Stomach (tissue), 8 donors: ENCODE measurements at regions not wholly inside any gene's neighbourhood (a gene's known extent, or its start where the extent isn't known, plus 50 kb on each side); places are given as distances from the start of the nearest gene placed in this dataset.
"Not testable (repeated sequence)": the region's sequence is repeated elsewhere in the genome, so short reads cannot be mapped to it uniquely, and the experiment has no call there.

ENCODE experiments used
- DNase-seq, 2 donors: peaks; one replicate each; pipeline versions ENCODE4 v3.0.0 to v3.0.0-alpha.2; 2013 to 2019
- H3K27ac ChIP-seq, 5 donors: fragments of 200-600 bp in 4 of 5; sonication (generic) in 4 of 5; one replicate each; pipeline ENCODE4 v1.5.1; 2013 to 2019; ENCODE audit warnings: mild to moderate bottlenecking in 1 of 5, moderate library complexity in 1 of 5
- H3K27me3 ChIP-seq, 3 donors: fragments of 200-600 bp; sonication (generic); one replicate each; pipeline ENCODE4 v1.5.1; 2017 to 2019; ENCODE audit warnings: mixed run types in 1 of 3
- H3K36me3 ChIP-seq, 4 donors: fragments of 200-600 bp; sonication (generic); 1 replicate in 3 of 4; 2 replicates in 1 of 4; pipeline ENCODE4 v1.5.1; 2016 to 2019
- H3K4me1 ChIP-seq, 4 donors: fragments of 200-600 bp; sonication (generic); one replicate each; pipeline ENCODE4 v1.5.1; 2016 to 2019
- H3K4me3 ChIP-seq, 4 donors: fragments of 200-600 bp; sonication (generic) in 3 of 4; one replicate each; pipeline ENCODE4 v1.5.1; 2016 to 2019; ENCODE audit warnings: mild to moderate bottlenecking in 1 of 4
- H3K9me3 ChIP-seq, 4 donors: fragments of 200-600 bp; sonication (generic); one replicate each; pipeline ENCODE4 v1.5.1; 2016 to 2019
- CTCF ChIP-seq, 7 experiments: fragments of 450-650 bp in 4 of 7; fragments of 200-600 bp in 3 of 7; sonication (generic) in 3 of 7; IDR thresholded peaks; one replicate each; pipeline ENCODE4 v1.5.1; 2016 to 2019; ENCODE audit warnings: antibody characterized with exemption in 7 of 7, control low read depth in 2 of 7, mild to moderate bottlenecking in 1 of 7
- EP300 ChIP-seq: sonication (generic); formaldehyde crosslinking; IDR thresholded peaks from one replicate; pipeline ENCODE4 v1.6.1; 2017; ENCODE audit warnings: antibody characterized with exemption
- POLR2A ChIP-seq, 4 donors: fragments of 450-650 bp; IDR thresholded peaks; one replicate each; pipeline ENCODE4 v1.6.1; 2016; ENCODE audit warnings: antibody characterized with exemption in 4 of 4, control low read depth in 2 of 4, mild to moderate bottlenecking in 1 of 4, moderate library complexity in 1 of 4
- POLR2AphosphoS5 ChIP-seq, 3 donors: sonication (generic); formaldehyde crosslinking; IDR thresholded peaks; one replicate each; pipeline ENCODE4 v1.6.1; 2016; ENCODE audit warnings: antibody characterized with exemption in 3 of 3
- WGBS, 5 donors: extraction: QIAGEN DNeasy Blood & Tissue Kit in 3 of 5; methylation state at CpG; one replicate each; pipeline versions ENCODE4 v1.1.5 to v1.1.7; 2013 to 2018; 5-methylcytosine and 5-hydroxymethylcytosine counted together
- intact Hi-C: fragments of 100-400 bp; cut with DNase I; formaldehyde crosslinking; loops from one replicate; pipeline ENCODE4 v1.15.1; 2023; ENCODE audit warnings: low total_unique reads
- donor health status: healthy with polysubstance abuse.
- donor health status: Bipolar disorder and iron deficiency.
- donor health status: healthy.

GRCh38 chr2:61647044-61647443, 108.9 kb upstream of the XPO1 start:
- 78 to 88% (median 80%) methylated on average over 5 of the region's 5 CpGs for WGBS, 5 donors
- intact Hi-C loops, result no loop called here
- no peak overlapping the region for H3K4me3 ChIP-seq
- H3K27ac ChIP-seq, result no peak overlapping the region
- no peaks in the 10 kb centered on the region for H3K36me3 ChIP-seq
- DNase-seq, result no peak
- no peaks in the 10 kb centered on the region for H3K27me3 ChIP-seq
- no peak for TF ChIP-seq POLR2A (IDR thresholded peaks at IDR 0.05)
- TF ChIP-seq POLR2AphosphoS5 (IDR thresholded peaks at IDR 0.05), result no peak
- TF ChIP-seq EP300, result no peak
- no peak for TF ChIP-seq CTCF (IDR thresholded peaks at IDR 0.05)
- H3K9me3 ChIP-seq, result peaks cover 0 to 6% (median 3%) of the 10 kb centered on the region in 4 donors
- no peaks in the 10 kb centered on the region for H3K4me1 ChIP-seq

- H3K36me3 ChIP-seq, result no peaks in the 10 kb centered on the region
- WGBS, 5 donors, result 71 to 82% (median 80%) methylated on average over 1 of the region's 1 CpG
- H3K27ac ChIP-seq, result no peak overlapping the region
- no peaks in the 10 kb centered on the region for H3K4me1 ChIP-seq
- intact Hi-C loops, result no loop called here
- TF ChIP-seq POLR2AphosphoS5 (IDR thresholded peaks at IDR 0.05) (no peak), POLR2A (IDR thresholded peaks at IDR 0.05) (no peak), EP300 (no peak)
- peaks cover 0 to 6% (median 3%) of the 10 kb centered on the region in 4 donors for H3K9me3 ChIP-seq
- H3K27me3 ChIP-seq, result no peaks in the 10 kb centered on the region
- DNase-seq, result no peak
- H3K4me3 ChIP-seq, result no peak overlapping the region
Measured at GRCh38 chr2:61645911-61646310, 107.8 kb upstream of the XPO1 start.

GRCh38 chr2:61643153-61643552, 105.0 kb upstream of the XPO1 start:
- H3K27ac ChIP-seq, H3K9me3 ChIP-seq, DNase-seq, H3K4me1 ChIP-seq, H3K36me3 ChIP-seq, intact Hi-C loops, H3K27me3 ChIP-seq, H3K4me3 ChIP-seq: not testable (repeated sequence)
- WGBS, 5 donors, result 93 to 98% (median 96%) methylated on average over 6 of the region's 6 CpGs

- no peaks in the 10 kb centered on the region for H3K27me3 ChIP-seq
- WGBS, 5 donors, result 92 to 97% (median 96%) methylated on average over 2 of the region's 2 CpGs
Measured at GRCh38 chr2:61640406-61640805, 102.2 kb upstream of the XPO1 start.

GRCh38 chr2:61639721-61640120, 101.6 kb upstream of the XPO1 start:
- H3K36me3 ChIP-seq, result no peaks in the 10 kb centered on the region
- TF ChIP-seq CTCF (IDR thresholded peaks at IDR 0.05) (no peak), POLR2AphosphoS5 (IDR thresholded peaks at IDR 0.05) (no peak), POLR2A (IDR thresholded peaks at IDR 0.05) (no peak), EP300 (no peak)
- H3K9me3 ChIP-seq, result no peaks in the 10 kb centered on the region
- H3K27me3 ChIP-seq, result no peaks in the 10 kb centered on the region
- no peak for DNase-seq
- no peak overlapping the region for H3K4me3 ChIP-seq
- no peak overlapping the region for H3K27ac ChIP-seq
- WGBS, 5 donors, result 49 to 68% (median 57%) methylated on average over 9 of the region's 9 CpGs
- intact Hi-C loops, result no loop called here
- H3K4me1 ChIP-seq, result no peaks in the 10 kb centered on the region

More at GRCh38 chr2:61640406-61640805, 102.2 kb upstream of the XPO1 start:
- DNase-seq, result no peak
- Histone ChIP-seq H3K4me1 (no peaks in the 10 kb centered on the region), H3K9me3 (no peaks in the 10 kb centered on the region), H3K36me3 (no peaks in the 10 kb centered on the region), H3K4me3 (no peak overlapping the region), H3K27ac (no peak overlapping the region)
- intact Hi-C loops, result no loop called here
- TF ChIP-seq POLR2AphosphoS5 (IDR thresholded peaks at IDR 0.05) (no peak), POLR2A (IDR thresholded peaks at IDR 0.05) (no peak), EP300 (no peak), CTCF (IDR thresholded peaks at IDR 0.05) (no peak)
